ENCODE measurements at regions not wholly inside any gene's neighbourhood (a gene's known extent, or its start where the extent isn't known, plus 50 kb on each side); places are given as distances from the start of the nearest gene placed in this dataset.

- no peak for DNase-seq (ENCODE audit: low spot score)
- in situ Hi-C loops (cut with HindIII; ENCODE audit: low sequenced_read_pairs) = no loop called here
These were observed 410.0 kb upstream of the JAG1 start for GRCh38 chr20:11083841-11084240.

- DNase-seq (ENCODE audit: low spot score) = no peak
- in situ Hi-C loops (cut with HindIII; ENCODE audit: low sequenced_read_pairs) = no loop called here
These were observed 410.7 kb upstream of the JAG1 start for GRCh38 chr20:11084508-11084907.

- in situ Hi-C loops (cut with HindIII; ENCODE audit: low sequenced_read_pairs) = no loop called here
- no peak for DNase-seq (ENCODE audit: low spot score)
These were observed 413.2 kb upstream of the JAG1 start for GRCh38 chr20:11086970-11087369.

- DNase-seq (ENCODE audit: low spot score) = no peak
- in situ Hi-C loops (cut with HindIII; ENCODE audit: low sequenced_read_pairs) = no loop called here
These were observed 417.0 kb upstream of the JAG1 start for GRCh38 chr20:11090751-11091150.

- in situ Hi-C loops (cut with HindIII; ENCODE audit: low sequenced_read_pairs) = no loop called here
These were observed 417.7 kb upstream of the JAG1 start for GRCh38 chr20:11091511-11091910.

GRCh38 chr20:11092151-11092550 lies 418.4 kb upstream of the JAG1 start:
- no peak for DNase-seq (ENCODE audit: low spot score)
- in situ Hi-C loops (cut with HindIII; ENCODE audit: low sequenced_read_pairs) = no loop called here

More at GRCh38 chr20:11091511-11091910, 417.7 kb upstream of the JAG1 start:
- DNase-seq (ENCODE audit: low spot score) = no peak

GRCh38 chr20:11094196-11094595 lies 420.4 kb upstream of the JAG1 start:
- in situ Hi-C loops (cut with HindIII; ENCODE audit: low sequenced_read_pairs) = no loop called here
- DNase-seq (ENCODE audit: low spot score) = no peak

- DNase-seq (ENCODE audit: low spot score) = no peak
- in situ Hi-C loops (cut with HindIII; ENCODE audit: low sequenced_read_pairs) = no loop called here
These were observed 420.9 kb upstream of the JAG1 start for GRCh38 chr20:11094711-11095110.

GRCh38 chr20:11098888-11099287 lies 425.1 kb upstream of the JAG1 start:
- in situ Hi-C loops (cut with HindIII; ENCODE audit: low sequenced_read_pairs) = no loop called here
- DNase-seq (ENCODE audit: low spot score) = no peak

GRCh38 chr20:11101243-11101642 lies 427.4 kb upstream of the JAG1 start:
- in situ Hi-C loops (cut with HindIII; ENCODE audit: low sequenced_read_pairs) = no loop called here
- DNase-seq (ENCODE audit: low spot score) = no peak

- DNase-seq (ENCODE audit: low spot score) = no peak
- in situ Hi-C loops (cut with HindIII; ENCODE audit: low sequenced_read_pairs) = no loop called here
These were observed 427.9 kb upstream of the JAG1 start for GRCh38 chr20:11101696-11102095.

- DNase-seq (ENCODE audit: low spot score) = no peak
These were observed 430.1 kb upstream of the JAG1 start for GRCh38 chr20:11103866-11104265.

GRCh38 chr20:11108102-11108810 lies 434.5 kb upstream of the JAG1 start:
- in situ Hi-C loops (cut with HindIII; ENCODE audit: low sequenced_read_pairs) = no loop called here
- no peak for DNase-seq (ENCODE audit: low spot score)

More at GRCh38 chr20:11103866-11104265, 430.1 kb upstream of the JAG1 start:
- in situ Hi-C loops (cut with HindIII; ENCODE audit: low sequenced_read_pairs) = no loop called here

- DNase-seq (ENCODE audit: low spot score) = no peak
- in situ Hi-C loops (cut with HindIII; ENCODE audit: low sequenced_read_pairs) = no loop called here
These were observed 436.7 kb upstream of the JAG1 start for GRCh38 chr20:11110535-11110934.

- in situ Hi-C loops (cut with HindIII; ENCODE audit: low sequenced_read_pairs) = no loop called here
- DNase-seq (ENCODE audit: low spot score) = no peak
These were observed 437.4 kb upstream of the JAG1 start for GRCh38 chr20:11111191-11111590.

- no peak for DNase-seq (ENCODE audit: low spot score)
- in situ Hi-C loops (cut with HindIII; ENCODE audit: low sequenced_read_pairs) = no loop called here
These were observed 439.0 kb upstream of the JAG1 start for GRCh38 chr20:11112832-11113231.

- no peak for DNase-seq (ENCODE audit: low spot score)
- in situ Hi-C loops (cut with HindIII; ENCODE audit: low sequenced_read_pairs) = no loop called here
These were observed 440.6 kb upstream of the JAG1 start for GRCh38 chr20:11114382-11114781.

- no peak for DNase-seq (ENCODE audit: low spot score)
These were observed 444.2 kb upstream of the JAG1 start for GRCh38 chr20:11117808-11118528.

GRCh38 chr20:11118802-11119380 lies 445.1 kb upstream of the JAG1 start:
- in situ Hi-C loops (cut with HindIII; ENCODE audit: low sequenced_read_pairs) = no loop called here

More at GRCh38 chr20:11117808-11118528, 444.2 kb upstream of the JAG1 start:
- in situ Hi-C loops (cut with HindIII; ENCODE audit: low sequenced_read_pairs) = no loop called here

GRCh38 chr20:11119573-11119972 lies 445.8 kb upstream of the JAG1 start:
- in situ Hi-C loops (cut with HindIII; ENCODE audit: low sequenced_read_pairs) = no loop called here

More at GRCh38 chr20:11118802-11119380, 445.1 kb upstream of the JAG1 start:
- no peak for DNase-seq (ENCODE audit: low spot score)

More at GRCh38 chr20:11119573-11119972, 445.8 kb upstream of the JAG1 start:
- no peak for DNase-seq (ENCODE audit: low spot score)
